ENCODE measurements at regions not wholly inside any gene's neighbourhood (a gene's known extent, or its start where the extent isn't known, plus 50 kb on each side); places are given as distances from the start of the nearest gene placed in this dataset.

DNA sequence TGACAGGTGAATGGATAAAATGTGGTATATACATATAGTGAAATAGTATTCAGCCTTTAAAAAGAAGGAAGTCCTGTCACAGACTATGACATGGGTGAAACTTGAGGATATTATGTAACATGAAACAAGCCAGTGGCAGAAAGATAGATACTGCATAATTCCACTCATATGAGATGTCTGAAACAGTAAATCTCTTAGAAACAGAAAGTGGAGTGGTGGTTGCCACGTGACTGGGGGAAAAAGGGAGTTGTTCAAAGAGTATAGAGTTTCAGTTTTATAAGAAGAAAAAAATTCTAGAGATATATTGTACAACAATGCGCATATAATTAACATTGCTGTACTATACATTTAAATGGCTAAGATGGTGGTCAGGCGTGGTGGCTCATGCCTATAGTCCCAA lies 178.2 kb upstream of the ATP5MC3 start:
- TF ChIP-seq EZH2phosphoT487 (IDR thresholded peaks at IDR 0.05; ENCODE audit: insufficient read depth, low read depth) (no peak), EZH2 (IDR thresholded peaks at IDR 0.05; ENCODE audit: insufficient read depth, poor library complexity, severe bottlenecking) (no peak)

Measured in GM23248 (cell line).